Vagina (tissue), 2 donors: ENCODE measurements at regions not wholly inside any gene's neighbourhood (a gene's known extent, or its start where the extent isn't known, plus 50 kb on each side); places are given as distances from the start of the nearest gene placed in this dataset.

Experiments used
- DNase-seq, 2 donors: peaks; one replicate each; pipeline ENCODE4 v3.0.0-alpha.2; 2017; ENCODE audit errors: extremely low spot score in 2 of 2
- H3K27ac ChIP-seq: fragments of 200-600 bp; sonication (generic); one replicate; pipeline ENCODE4 v1.5.1; 2019
- H3K27me3 ChIP-seq: fragments of 200-600 bp; sonication (generic); one replicate; pipeline ENCODE4 v1.5.1; 2019
- H3K36me3 ChIP-seq, 2 donors: fragments of 200-600 bp; sonication (generic); one replicate each; pipeline ENCODE4 v1.5.1; 2017 to 2019
- H3K4me1 ChIP-seq: fragments of 200-600 bp; sonication (generic); one replicate; pipeline ENCODE4 v1.5.1; 2019
- H3K4me3 ChIP-seq, 2 donors: fragments of 200-600 bp; sonication (generic); 1 replicate in 1 of 2; 2 replicates in 1 of 2; pipeline ENCODE4 v1.5.1; 2016 to 2019
- H3K9me3 ChIP-seq: fragments of 200-600 bp; sonication (generic); one replicate; pipeline ENCODE4 v1.5.1; 2019
- POLR2A ChIP-seq, 2 donors: fragments of 450-650 bp; IDR thresholded peaks; one replicate each; pipeline ENCODE4 v1.6.1; 2017; ENCODE audit warnings: antibody characterized with exemption in 2 of 2, mild to moderate bottlenecking in 2 of 2, moderate library complexity in 2 of 2
- POLR2AphosphoS5 ChIP-seq, 2 donors: sonication (generic); formaldehyde crosslinking; IDR thresholded peaks; one replicate each; pipeline ENCODE4 v1.9.0; 2017; ENCODE audit warnings: antibody characterized with exemption in 2 of 2, mild to moderate bottlenecking in 2 of 2, low read depth in 1 of 2; ENCODE audit not compliant: insufficient read depth in 1 of 2
- intact Hi-C: fragments of 100-400 bp; cut with DNase I; formaldehyde crosslinking; loops from one replicate; pipeline ENCODE4 v1.15.1; 2023
- TF ChIP-seq, protein P1 (sequence below), 3 experiments: fragments of 450-650 bp in 2 of 3; fragments of 200-600 bp in 1 of 3; sonication (generic) in 1 of 3; IDR thresholded peaks; one replicate each; pipeline ENCODE4 v1.5.1; 2017 to 2019; ENCODE audit warnings: antibody characterized with exemption in 3 of 3, mild to moderate bottlenecking in 2 of 3, moderate library complexity in 2 of 3

DNA sequence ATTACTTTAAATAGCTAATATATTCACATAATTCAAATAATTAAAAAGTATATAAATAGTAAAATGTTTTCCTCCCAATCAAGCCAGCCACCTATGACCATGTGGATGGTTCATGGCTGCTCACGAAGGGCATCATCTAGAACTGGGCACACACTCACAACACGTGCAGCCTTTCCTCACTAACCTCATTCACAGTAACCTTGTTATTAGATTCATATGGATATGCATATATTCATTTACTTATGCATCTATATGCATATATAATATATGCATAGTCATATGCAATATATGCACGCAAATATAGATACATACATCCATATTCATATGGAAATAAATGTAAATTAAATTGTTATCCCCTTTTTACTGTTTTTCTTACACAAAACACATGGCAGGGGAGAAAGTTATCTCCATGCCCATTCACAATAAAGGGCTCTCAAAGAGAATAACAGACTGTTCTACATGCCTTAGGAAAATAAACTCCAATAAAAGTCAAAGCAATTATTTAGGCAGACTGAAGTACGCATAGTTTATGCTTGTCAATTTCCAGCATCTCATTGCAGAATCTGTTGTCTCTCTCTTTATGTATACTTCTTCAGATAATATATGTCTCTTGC lies 163.9 kb upstream of the ADGRL3 start:
- Histone ChIP-seq H3K27ac (no peak overlapping the region), H3K9me3 (no peaks in the 10 kb centered on the region), H3K27me3 (no peaks in the 10 kb centered on the region), H3K4me3 (no peak overlapping the region), H3K36me3 (no peaks in the 10 kb centered on the region), H3K4me1 (no peaks in the 10 kb centered on the region)
- intact Hi-C loops = no loop called here
- no peak for DNase-seq
- TF ChIP-seq, protein P1, sequence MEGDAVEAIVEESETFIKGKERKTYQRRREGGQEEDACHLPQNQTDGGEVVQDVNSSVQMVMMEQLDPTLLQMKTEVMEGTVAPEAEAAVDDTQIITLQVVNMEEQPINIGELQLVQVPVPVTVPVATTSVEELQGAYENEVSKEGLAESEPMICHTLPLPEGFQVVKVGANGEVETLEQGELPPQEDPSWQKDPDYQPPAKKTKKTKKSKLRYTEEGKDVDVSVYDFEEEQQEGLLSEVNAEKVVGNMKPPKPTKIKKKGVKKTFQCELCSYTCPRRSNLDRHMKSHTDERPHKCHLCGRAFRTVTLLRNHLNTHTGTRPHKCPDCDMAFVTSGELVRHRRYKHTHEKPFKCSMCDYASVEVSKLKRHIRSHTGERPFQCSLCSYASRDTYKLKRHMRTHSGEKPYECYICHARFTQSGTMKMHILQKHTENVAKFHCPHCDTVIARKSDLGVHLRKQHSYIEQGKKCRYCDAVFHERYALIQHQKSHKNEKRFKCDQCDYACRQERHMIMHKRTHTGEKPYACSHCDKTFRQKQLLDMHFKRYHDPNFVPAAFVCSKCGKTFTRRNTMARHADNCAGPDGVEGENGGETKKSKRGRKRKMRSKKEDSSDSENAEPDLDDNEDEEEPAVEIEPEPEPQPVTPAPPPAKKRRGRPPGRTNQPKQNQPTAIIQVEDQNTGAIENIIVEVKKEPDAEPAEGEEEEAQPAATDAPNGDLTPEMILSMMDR (IDR thresholded peaks at IDR 0.05) = no peak
- no peak for TF ChIP-seq POLR2A (IDR thresholded peaks at IDR 0.05)
- no peak for TF ChIP-seq POLR2AphosphoS5 (IDR thresholded peaks at IDR 0.05; ENCODE audit: insufficient read depth in 1 of 2, low read depth in 1 of 2)

DNA sequence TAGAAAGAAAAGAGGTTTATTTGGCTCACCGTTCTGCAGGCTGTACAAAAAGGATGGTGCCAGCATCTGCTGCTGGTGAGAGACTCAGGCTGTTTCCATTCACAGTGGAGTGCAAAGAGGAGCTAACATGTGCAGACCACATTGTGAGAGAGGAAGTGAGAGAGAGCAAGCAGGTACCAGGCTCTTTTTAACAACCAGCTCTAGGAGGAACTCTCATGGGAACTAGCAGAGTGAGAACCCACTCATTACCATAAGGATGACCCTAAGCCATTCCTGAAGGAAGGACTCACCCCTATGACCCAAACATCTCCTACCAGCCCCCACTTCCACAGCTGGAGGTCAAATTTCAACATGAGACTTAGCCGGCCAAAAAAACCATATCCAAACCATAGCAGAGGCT lies 158.6 kb upstream of the ADGRL3 start:
- no peaks in the 10 kb centered on the region for H3K9me3 ChIP-seq
- no peaks in the 10 kb centered on the region for H3K36me3 ChIP-seq
- H3K4me3 ChIP-seq = no peak overlapping the region
- TF ChIP-seq POLR2AphosphoS5 (IDR thresholded peaks at IDR 0.05; ENCODE audit: insufficient read depth in 1 of 2, low read depth in 1 of 2) (no peak), POLR2A (IDR thresholded peaks at IDR 0.05) (no peak)
- TF ChIP-seq, protein P1 (IDR thresholded peaks at IDR 0.05) = no peak
- no peaks in the 10 kb centered on the region for H3K4me1 ChIP-seq
- DNase-seq = no peak
- no peaks in the 10 kb centered on the region for H3K27me3 ChIP-seq
- intact Hi-C loops = no loop called here
- no peak overlapping the region for H3K27ac ChIP-seq

DNA sequence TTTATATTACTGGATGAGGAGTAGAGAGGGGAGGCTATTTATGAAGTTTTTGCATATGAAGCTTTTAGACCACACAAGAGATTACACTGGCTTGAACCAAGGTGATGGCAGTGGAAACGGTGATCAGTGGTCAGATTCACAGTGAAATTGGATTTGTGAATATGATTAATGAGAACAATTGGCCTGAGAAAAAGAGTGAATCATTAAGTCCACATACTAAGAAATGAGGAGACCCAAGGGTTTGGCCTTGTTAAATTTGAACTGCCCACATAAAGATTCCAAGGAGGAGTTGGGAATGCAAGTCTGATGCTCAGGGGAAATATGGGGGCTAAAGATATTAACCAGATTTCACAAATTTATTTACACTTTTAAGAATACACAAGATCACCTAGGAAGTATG lies 155.3 kb upstream of the ADGRL3 start:
- no peak overlapping the region for H3K27ac ChIP-seq
- TF ChIP-seq POLR2AphosphoS5 (IDR thresholded peaks at IDR 0.05; ENCODE audit: insufficient read depth in 1 of 2, low read depth in 1 of 2) (no peak), POLR2A (IDR thresholded peaks at IDR 0.05) (no peak)
- TF ChIP-seq, protein P1 (IDR thresholded peaks at IDR 0.05) = no peak
- no peaks in the 10 kb centered on the region for H3K27me3 ChIP-seq
- H3K4me1 ChIP-seq = no peaks in the 10 kb centered on the region
- H3K4me3 ChIP-seq = no peak overlapping the region
- intact Hi-C loops = no loop called here
- H3K36me3 ChIP-seq = no peaks in the 10 kb centered on the region
- no peaks in the 10 kb centered on the region for H3K9me3 ChIP-seq
- no peak for DNase-seq

DNA sequence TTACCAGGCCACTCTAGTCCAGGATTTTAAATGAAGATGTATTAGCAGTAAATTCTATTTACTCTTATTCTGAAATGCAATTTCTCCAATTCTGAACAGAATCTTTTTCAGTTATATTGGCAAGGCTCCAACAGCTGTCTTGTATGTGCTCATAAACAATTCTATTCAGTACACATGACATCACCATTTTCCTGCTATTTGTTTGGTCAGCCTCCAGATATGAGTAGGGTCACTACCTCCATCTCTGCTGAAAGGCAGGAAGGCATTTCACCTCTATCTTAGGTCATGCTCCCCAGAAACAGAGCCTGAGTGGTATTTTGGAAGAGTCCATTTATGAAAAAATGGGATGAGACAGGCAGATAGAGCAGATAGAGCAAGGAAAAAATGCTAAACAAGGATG lies 151.1 kb upstream of the ADGRL3 start:
- DNase-seq = no peak
- Histone ChIP-seq H3K27me3 (no peaks in the 10 kb centered on the region), H3K4me1 (no peaks in the 10 kb centered on the region), H3K9me3 (no peaks in the 10 kb centered on the region), H3K4me3 (no peak overlapping the region), H3K27ac (no peak overlapping the region), H3K36me3 (no peaks in the 10 kb centered on the region)
- intact Hi-C loops = no loop called here
- no peak for TF ChIP-seq POLR2A (IDR thresholded peaks at IDR 0.05)
- TF ChIP-seq, protein P1 (IDR thresholded peaks at IDR 0.05) = no peak
- TF ChIP-seq POLR2AphosphoS5 (IDR thresholded peaks at IDR 0.05; ENCODE audit: insufficient read depth in 1 of 2, low read depth in 1 of 2) = no peak

DNA sequence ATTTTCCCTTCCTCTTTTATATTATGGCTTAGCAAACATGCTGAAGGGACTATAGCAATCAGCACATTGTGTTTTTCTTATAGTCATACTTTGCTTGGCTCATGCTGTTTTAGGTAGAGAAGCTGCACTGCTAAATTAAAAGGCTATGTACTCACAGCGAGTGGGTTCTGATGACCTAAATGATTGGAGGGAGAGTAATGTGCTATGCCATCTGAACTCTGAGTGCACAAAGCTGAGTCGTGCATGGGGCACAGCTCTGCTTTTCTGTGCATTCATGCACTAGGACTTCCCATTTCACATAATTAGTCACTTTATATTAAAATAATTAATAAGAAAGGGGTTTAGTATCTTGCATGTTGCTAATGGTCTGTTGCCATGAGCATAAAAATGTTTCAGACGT lies 132.7 kb upstream of the ADGRL3 start:
- Histone ChIP-seq H3K4me1 (no peaks in the 10 kb centered on the region), H3K27me3 (no peaks in the 10 kb centered on the region), H3K36me3 (no peaks in the 10 kb centered on the region), H3K9me3 (no peaks in the 10 kb centered on the region), H3K4me3 (no peak overlapping the region), H3K27ac (no peak overlapping the region)
- DNase-seq = no peak
- TF ChIP-seq POLR2AphosphoS5 (IDR thresholded peaks at IDR 0.05; ENCODE audit: insufficient read depth in 1 of 2, low read depth in 1 of 2) = no peak
- TF ChIP-seq, protein P1 (IDR thresholded peaks at IDR 0.05) = no peak
- TF ChIP-seq POLR2A (IDR thresholded peaks at IDR 0.05) = no peak
- intact Hi-C loops = no loop called here
